Calu3 (cell line): ENCODE measurements at regions not wholly inside any gene's neighbourhood (a gene's known extent, or its start where the extent isn't known, plus 50 kb on each side); places are given as distances from the start of the nearest gene placed in this dataset.

Experiments used
- BruUV-seq: library from RNA; stranded (reverse); fragments of 400-500 nt; replicated peaks from 2 replicates; lab custom pipeline; 2021; lab: Mats Ljungman, UMichigan
- CTCF ChIA-PET: fragments of 300-600 bp; sonication (Branson Sonifier 250); formaldehyde crosslinking; loops from one replicate; lab custom pipeline; 2022; ENCODE audit warnings: antibody characterized with exemption; lab: Charles Lee
- DNase-seq: peaks from one replicate; pipeline ENCODE4 v3.0.0; 2022
- H3K27ac Mint-ChIP-seq: one replicate; pipeline ENCODE4 v1.8.0; 2022; ENCODE audit warnings: mixed read lengths; ENCODE audit not compliant: unreplicated experiment
- H3K27me3 Mint-ChIP-seq: one replicate; pipeline ENCODE4 v1.8.0; 2022; ENCODE audit warnings: mixed read lengths; ENCODE audit not compliant: unreplicated experiment
- H3K36me3 Mint-ChIP-seq: one replicate; pipeline ENCODE4 v1.8.0; 2022; ENCODE audit warnings: mild to moderate bottlenecking, moderate library complexity, mixed read lengths; ENCODE audit not compliant: insufficient read depth, unreplicated experiment
- H3K4me1 Mint-ChIP-seq: one replicate; pipeline ENCODE4 v1.8.0; 2022; ENCODE audit warnings: mild to moderate bottlenecking, low read depth, mixed read lengths; ENCODE audit not compliant: unreplicated experiment
- H3K4me3 Mint-ChIP-seq: one replicate; pipeline ENCODE4 v1.8.0; 2022; ENCODE audit warnings: mild to moderate bottlenecking, low read depth, moderate library complexity, mixed read lengths; ENCODE audit not compliant: unreplicated experiment
- H3K9me3 Mint-ChIP-seq: one replicate; pipeline ENCODE4 v1.8.0; 2022; ENCODE audit warnings: low read depth, mixed read lengths; ENCODE audit not compliant: unreplicated experiment
- CTCF ChIP-seq: fragments of 200-600 bp; IDR thresholded peaks from one replicate; pipeline ENCODE4 v1.8.0; 2022; ENCODE audit warnings: antibody characterized with exemption; ENCODE audit not compliant: unreplicated experiment
- intact Hi-C: fragments of 100-400 bp; cut with micrococcal nuclease; formaldehyde crosslinking; loops from one replicate; pipeline ENCODE4 v1.10.0; 2022; ENCODE audit not compliant: unreplicated experiment

GRCh38 chr6:6376845-6377244 is 56.4 kb upstream of the F13A1 start:
- Mint-ChIP-seq H3K9me3 (peaks cover 8% of the 10 kb centered on the region), H3K4me1 (no peaks in the 10 kb centered on the region), H3K27me3 (peaks cover 9% of the 10 kb centered on the region), H3K4me3 (no peak overlapping the region), H3K27ac (no peak overlapping the region), H3K36me3 (no peaks in the 10 kb centered on the region)
- no peak for TF ChIP-seq CTCF
- intact Hi-C loops: no loop called here
- no TSS peak for BruUV-seq
- no peak for DNase-seq
- CTCF ChIA-PET: no interaction called here

- intact Hi-C loops: no loop called here
- H3K9me3 Mint-ChIP-seq: peaks cover 8% of the 10 kb centered on the region
- CTCF ChIA-PET: no interaction called here
- no peak for DNase-seq
- no peak overlapping the region for H3K4me3 Mint-ChIP-seq
- no peaks in the 10 kb centered on the region for H3K4me1 Mint-ChIP-seq
- peaks cover 9% of the 10 kb centered on the region for H3K27me3 Mint-ChIP-seq
- no TSS peak for BruUV-seq
- H3K36me3 Mint-ChIP-seq: no peaks in the 10 kb centered on the region
- H3K27ac Mint-ChIP-seq: no peak overlapping the region
- no peak for TF ChIP-seq CTCF
Observed at GRCh38 chr6:6377621-6378020, 57.2 kb upstream of the F13A1 start.

GRCh38 chr6:6379573-6379972 is 59.1 kb upstream of the F13A1 start:
- DNase-seq: no peak
- no peak for TF ChIP-seq CTCF
- intact Hi-C loops: no loop called here
- CTCF ChIA-PET: no interaction called here
- Mint-ChIP-seq H3K27ac (no peak overlapping the region), H3K9me3 (peaks cover 6% of the 10 kb centered on the region), H3K4me1 (no peaks in the 10 kb centered on the region), H3K36me3 (no peaks in the 10 kb centered on the region), H3K4me3 (no peak overlapping the region), H3K27me3 (peaks cover 9% of the 10 kb centered on the region)
- no TSS peak for BruUV-seq

GRCh38 chr6:6384520-6384919 is 64.1 kb upstream of the F13A1 start:
- no peak for DNase-seq
- BruUV-seq: no TSS peak
- Mint-ChIP-seq H3K36me3 (no peaks in the 10 kb centered on the region), H3K9me3 (peaks cover 8% of the 10 kb centered on the region), H3K4me3 (no peak overlapping the region), H3K27ac (no peak overlapping the region), H3K27me3 (peaks cover 17% of the 10 kb centered on the region), H3K4me1 (no peaks in the 10 kb centered on the region)
- intact Hi-C loops: no loop called here
- TF ChIP-seq CTCF: no peak
- CTCF ChIA-PET: no interaction called here
